K562 (cell line): ENCODE measurements at regions not wholly inside any gene's neighbourhood (a gene's known extent, or its start where the extent isn't known, plus 50 kb on each side); places are given as distances from the start of the nearest gene placed in this dataset.

Experiments
- ATAC-seq: fragments of 200-7000 bp; cut with Tn5 transposase; 3 replicates; pipeline ENCODE4 v1.9.1; 2020; ENCODE audit warnings: moderate library complexity
- BruUV-seq: library from RNA; stranded (reverse); fragments of 400-500 nt; replicated peaks from 2 replicates; lab custom pipeline; 2021; lab: Mats Ljungman, UMichigan
- CTCF ChIA-PET: fragments of 300-600 bp; formaldehyde crosslinking; extraction: SDS; loops from one replicate; lab custom pipeline; 2021; ENCODE audit warnings: low intra/inter-chr PET ratio; lab: Yijun Ruan, JAX
- POLR2A ChIA-PET: fragments of 300-600, 350-650 bp; sonication (Branson Sonifier 250); formaldehyde crosslinking; extraction: SDS; loops from one replicate; lab custom pipeline; 2021; ENCODE audit warnings: antibody characterized with exemption, inconsistent platforms; lab: Yijun Ruan, JAX
- DNase-seq, 4 experiments: peaks; one replicate each; pipeline versions ENCODE4 v3.0.0 to v3.0.0-alpha.2; 2011 to 2018; ENCODE audit warnings: low spot score in 3 of 4, mixed read lengths in 3 of 4; ENCODE audit errors: extremely low read depth in 1 of 4
- FAIRE-seq: peaks from 2 replicates; lab custom pipeline; 2011; peaks lifted over from hg19 to GRCh38; lab: Jason Lieb, UNC
- H2AFZ ChIP-seq: 2 replicates; pipeline ENCODE4 v1.6.0; 2011; ENCODE audit warnings: low read depth, low read length, control low read depth, inconsistent platforms
- H3K27ac ChIP-seq: fragments of 200-600 bp; 3 replicates; pipeline ENCODE4 v1.8.0; 2011; ENCODE audit warnings: low read depth, mild to moderate bottlenecking, control low read depth, inconsistent platforms, low read length, moderate library complexity, mixed read lengths; ENCODE audit errors: extremely low read depth
- H3K27me3 ChIP-seq, 2 experiments: fragments of 300-600 bp in 1 of 2; 2 replicates in 1 of 2; 3 replicates in 1 of 2; pipeline versions ENCODE4 v1.6.0 to v1.8.0; 2011; ENCODE audit warnings: inconsistent platforms in 2 of 2, low read length in 2 of 2, mild to moderate bottlenecking in 1 of 2, mixed read lengths in 1 of 2, moderate library complexity in 1 of 2; ENCODE audit not compliant: control insufficient read depth in 2 of 2, insufficient read depth in 2 of 2
- H3K36me3 ChIP-seq: fragments of 300-600 bp; 3 replicates; pipeline ENCODE4 v1.8.0; 2011; ENCODE audit warnings: mild to moderate bottlenecking, low read length, inconsistent platforms; ENCODE audit not compliant: control insufficient read depth, insufficient read depth
- H3K4me1 ChIP-seq, 2 experiments: fragments of 200-600 bp in 1 of 2; replicated peaks in 1 of 2; 2 replicates in 1 of 2; 3 replicates in 1 of 2; pipeline versions ENCODE4 v1.5.1 to v1.8.0; 2011; ENCODE audit warnings: inconsistent platforms in 2 of 2, low read length in 2 of 2, mild to moderate bottlenecking in 1 of 2, mixed read lengths in 1 of 2, moderate library complexity in 1 of 2; ENCODE audit not compliant: control insufficient read depth in 2 of 2, insufficient read depth in 2 of 2
- H3K4me2 ChIP-seq: 2 replicates; pipeline ENCODE4 v1.6.1; 2011; ENCODE audit warnings: low read length, control low read depth, inconsistent platforms, mixed read lengths; ENCODE audit not compliant: insufficient read depth
- H3K4me3 ChIP-seq: fragments of 200-600 bp; sonication (generic), shearing (Covaris generic); 2 replicates; pipeline ENCODE4 v1.5.1; 2016; ENCODE audit warnings: control low read depth, inconsistent platforms
- H3K79me2 ChIP-seq: fragments of 200-600 bp; 3 replicates; pipeline ENCODE4 v1.8.0; 2011; ENCODE audit warnings: low read length, inconsistent platforms; ENCODE audit not compliant: control insufficient read depth, insufficient read depth
- H3K9ac ChIP-seq, 2 experiments: 2 replicates each; pipeline versions ENCODE4 v1.6.0 to v1.6.1; 2011; ENCODE audit warnings: low read depth in 2 of 2, low read length in 2 of 2, control low read depth in 1 of 2, inconsistent platforms in 1 of 2, mild to moderate bottlenecking in 1 of 2, mixed read lengths in 1 of 2; ENCODE audit not compliant: insufficient read depth in 1 of 2
- H3K9me1 ChIP-seq: one replicate; pipeline ENCODE4 v1.6.0; 2011; ENCODE audit warnings: inconsistent platforms, mild to moderate bottlenecking, low read length, moderate library complexity; ENCODE audit not compliant: control insufficient read depth, insufficient read depth
- H3K9me3 ChIP-seq: replicated peaks from 2 replicates; pipeline ENCODE4 v1.5.1; 2011; ENCODE audit warnings: low read depth, low read length, inconsistent platforms; ENCODE audit not compliant: control insufficient read depth, insufficient read depth
- H4K20me1 ChIP-seq: replicated peaks from 2 replicates; pipeline ENCODE4 v1.6.1; 2011; ENCODE audit warnings: low read length, inconsistent platforms, mixed read lengths; ENCODE audit not compliant: control insufficient read depth, insufficient read depth
- ARID2 ChIP-seq: fragments of 450-650 bp; IDR thresholded peaks from 2 replicates; pipeline ENCODE4 v1.6.1; 2017; ENCODE audit warnings: antibody characterized with exemption, mild to moderate bottlenecking
- ESRRA ChIP-seq: fragments of 450-650 bp; IDR thresholded peaks from 2 replicates; pipeline ENCODE4 v1.6.1; 2014; ENCODE audit warnings: low read depth, mild to moderate bottlenecking, moderate library complexity, borderline replicate concordance
- GATAD2A ChIP-seq: fragments of 450-650 bp; IDR thresholded peaks from 2 replicates; pipeline ENCODE4 v1.6.1; 2017
- KAT7 ChIP-seq: sonication (generic); formaldehyde crosslinking; IDR thresholded peaks from 2 replicates; pipeline ENCODE4 v1.8.0; 2022; ENCODE audit warnings: missing genetic modification reagents, mild to moderate bottlenecking, borderline replicate concordance
- KLF13 ChIP-seq: fragments of 450-650 bp; IDR thresholded peaks from 2 replicates; pipeline ENCODE4 v1.6.1; 2016; ENCODE audit warnings: missing genetic modification characterization, low read depth, mild to moderate bottlenecking, missing compliant biosample characterization, moderate library complexity, borderline replicate concordance
- MEF2A ChIP-seq: IDR thresholded peaks from 2 replicates; pipeline ENCODE4 v1.6.1; 2011; ENCODE audit warnings: low read depth, mild to moderate bottlenecking, low read length, moderate library complexity; ENCODE audit not compliant: control insufficient read depth
- NFIC ChIP-seq: fragments of 450-650 bp; IDR thresholded peaks from 2 replicates; pipeline ENCODE4 v1.6.1; 2017; ENCODE audit warnings: mild to moderate bottlenecking, inconsistent platforms
- NONO ChIP-seq, 2 experiments: fragments of 200-400 bp in 1 of 2; fragments of 450-650 bp in 1 of 2; formaldehyde crosslinking in 1 of 2; IDR thresholded peaks; 2 replicates each; pipeline ENCODE4 v1.6.1; 2017; ENCODE audit warnings: low read depth in 2 of 2, mild to moderate bottlenecking in 2 of 2, moderate library complexity in 2 of 2, low read length in 1 of 2
- RHOXF2B ChIP-seq: fragments of 250-450 bp; sonication (Bioruptor Pico); conservative IDR thresholded peaks from 2 replicates; pipeline ENCODE4 v1.5.1; 2021
- SMARCA5 ChIP-seq: fragments of 450-650 bp; IDR thresholded peaks from 2 replicates; pipeline ENCODE4 v1.6.1; 2016
- ZNF780A ChIP-seq: fragments of 250-450 bp; sonication (Bioruptor Pico); IDR thresholded peaks from 2 replicates; pipeline ENCODE4 v1.5.0; 2021; ENCODE audit warnings: mild to moderate bottlenecking
- whole genome bisulfite sequencing: fragments of 100-300 bp; shearing (Covaris generic); methylation state at CpG from one replicate; pipeline ENCODE4 v1.1.6; 2016; ENCODE audit warnings: low coverage, mixed read lengths; ENCODE audit not compliant: insufficient coverage; ENCODE audit errors: missing lambda C conversion rate; 5-methylcytosine and 5-hydroxymethylcytosine counted together
- in situ Hi-C: fragments of 300-500 bp; cut with MboI; formaldehyde crosslinking; loops from 4 replicates; pipeline ENCODE4 v1.15.0; 2018; ENCODE audit warnings: inconsistent platforms, mixed read lengths
- intact Hi-C: fragments of 100-400 bp; cut with micrococcal nuclease; formaldehyde crosslinking; loops from 2 replicates; pipeline ENCODE4 v1.14.2; 2022
- TF ChIP-seq, protein P1 (sequence below): sonication (generic); formaldehyde crosslinking; IDR thresholded peaks from 2 replicates; pipeline ENCODE4 v1.8.0; 2022; ENCODE audit warnings: missing genetic modification reagents, mild to moderate bottlenecking, borderline replicate concordance
- TF ChIP-seq, protein P2 (sequence below): fragments of 450-650 bp; IDR thresholded peaks from 2 replicates; pipeline ENCODE4 v1.6.1; 2016; ENCODE audit warnings: low read depth

DNA sequence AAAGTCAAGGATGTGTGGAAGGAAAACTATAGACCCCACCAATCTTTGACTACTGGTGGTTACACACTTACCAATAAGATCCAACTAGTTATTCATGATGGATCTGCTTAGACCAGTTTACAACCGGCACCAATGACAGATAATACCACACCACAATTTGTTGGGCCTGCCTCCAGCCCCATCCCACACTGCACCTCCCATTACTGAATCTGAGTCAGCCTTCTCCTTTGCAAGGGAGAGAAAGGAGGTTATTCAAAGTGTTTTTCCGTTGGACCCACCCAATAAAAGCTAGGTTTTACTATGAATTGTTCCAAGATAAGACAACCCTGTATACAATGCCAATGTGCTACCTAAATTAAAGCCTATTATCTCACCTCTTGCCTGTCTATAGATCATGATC, 453.5 kb downstream of the MTRR start:
- Histone ChIP-seq H3K27ac (no peak overlapping the region), H3K4me1 (no peaks in the 10 kb centered on the region), H3K27me3 (no peaks in the 10 kb centered on the region), H4K20me1 (no peaks in the 10 kb centered on the region), H3K9ac (no peak overlapping the region), H3K4me2 (no peak overlapping the region), H3K9me3 (no peaks in the 10 kb centered on the region), H3K4me3 (no peak overlapping the region), H3K79me2 (no peaks in the 10 kb centered on the region), H3K36me3 (no peaks in the 10 kb centered on the region), H3K9me1 (no peaks in the 10 kb centered on the region), H2AFZ (no peak overlapping the region)
- TF ChIP-seq SMARCA5: no peak
- no peak for TF ChIP-seq KLF13 (tag)
- TF ChIP-seq, protein P1, sequence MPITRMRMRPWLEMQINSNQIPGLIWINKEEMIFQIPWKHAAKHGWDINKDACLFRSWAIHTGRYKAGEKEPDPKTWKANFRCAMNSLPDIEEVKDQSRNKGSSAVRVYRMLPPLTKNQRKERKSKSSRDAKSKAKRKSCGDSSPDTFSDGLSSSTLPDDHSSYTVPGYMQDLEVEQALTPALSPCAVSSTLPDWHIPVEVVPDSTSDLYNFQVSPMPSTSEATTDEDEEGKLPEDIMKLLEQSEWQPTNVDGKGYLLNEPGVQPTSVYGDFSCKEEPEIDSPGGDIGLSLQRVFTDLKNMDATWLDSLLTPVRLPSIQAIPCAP (CRISPR knock-in tag): no peak
- TF ChIP-seq KAT7 (CRISPR knock-in tag): no peak
- no peak for TF ChIP-seq MEF2A
- no peak for TF ChIP-seq NFIC
- TF ChIP-seq GATAD2A: no peak
- TF ChIP-seq ESRRA: no peak
- TF ChIP-seq NONO (IDR thresholded peaks at IDR 0.05; ENCODE audit: low read depth in 2 of 2, low read length in 1 of 2): no peak
- TF ChIP-seq, protein P2, sequence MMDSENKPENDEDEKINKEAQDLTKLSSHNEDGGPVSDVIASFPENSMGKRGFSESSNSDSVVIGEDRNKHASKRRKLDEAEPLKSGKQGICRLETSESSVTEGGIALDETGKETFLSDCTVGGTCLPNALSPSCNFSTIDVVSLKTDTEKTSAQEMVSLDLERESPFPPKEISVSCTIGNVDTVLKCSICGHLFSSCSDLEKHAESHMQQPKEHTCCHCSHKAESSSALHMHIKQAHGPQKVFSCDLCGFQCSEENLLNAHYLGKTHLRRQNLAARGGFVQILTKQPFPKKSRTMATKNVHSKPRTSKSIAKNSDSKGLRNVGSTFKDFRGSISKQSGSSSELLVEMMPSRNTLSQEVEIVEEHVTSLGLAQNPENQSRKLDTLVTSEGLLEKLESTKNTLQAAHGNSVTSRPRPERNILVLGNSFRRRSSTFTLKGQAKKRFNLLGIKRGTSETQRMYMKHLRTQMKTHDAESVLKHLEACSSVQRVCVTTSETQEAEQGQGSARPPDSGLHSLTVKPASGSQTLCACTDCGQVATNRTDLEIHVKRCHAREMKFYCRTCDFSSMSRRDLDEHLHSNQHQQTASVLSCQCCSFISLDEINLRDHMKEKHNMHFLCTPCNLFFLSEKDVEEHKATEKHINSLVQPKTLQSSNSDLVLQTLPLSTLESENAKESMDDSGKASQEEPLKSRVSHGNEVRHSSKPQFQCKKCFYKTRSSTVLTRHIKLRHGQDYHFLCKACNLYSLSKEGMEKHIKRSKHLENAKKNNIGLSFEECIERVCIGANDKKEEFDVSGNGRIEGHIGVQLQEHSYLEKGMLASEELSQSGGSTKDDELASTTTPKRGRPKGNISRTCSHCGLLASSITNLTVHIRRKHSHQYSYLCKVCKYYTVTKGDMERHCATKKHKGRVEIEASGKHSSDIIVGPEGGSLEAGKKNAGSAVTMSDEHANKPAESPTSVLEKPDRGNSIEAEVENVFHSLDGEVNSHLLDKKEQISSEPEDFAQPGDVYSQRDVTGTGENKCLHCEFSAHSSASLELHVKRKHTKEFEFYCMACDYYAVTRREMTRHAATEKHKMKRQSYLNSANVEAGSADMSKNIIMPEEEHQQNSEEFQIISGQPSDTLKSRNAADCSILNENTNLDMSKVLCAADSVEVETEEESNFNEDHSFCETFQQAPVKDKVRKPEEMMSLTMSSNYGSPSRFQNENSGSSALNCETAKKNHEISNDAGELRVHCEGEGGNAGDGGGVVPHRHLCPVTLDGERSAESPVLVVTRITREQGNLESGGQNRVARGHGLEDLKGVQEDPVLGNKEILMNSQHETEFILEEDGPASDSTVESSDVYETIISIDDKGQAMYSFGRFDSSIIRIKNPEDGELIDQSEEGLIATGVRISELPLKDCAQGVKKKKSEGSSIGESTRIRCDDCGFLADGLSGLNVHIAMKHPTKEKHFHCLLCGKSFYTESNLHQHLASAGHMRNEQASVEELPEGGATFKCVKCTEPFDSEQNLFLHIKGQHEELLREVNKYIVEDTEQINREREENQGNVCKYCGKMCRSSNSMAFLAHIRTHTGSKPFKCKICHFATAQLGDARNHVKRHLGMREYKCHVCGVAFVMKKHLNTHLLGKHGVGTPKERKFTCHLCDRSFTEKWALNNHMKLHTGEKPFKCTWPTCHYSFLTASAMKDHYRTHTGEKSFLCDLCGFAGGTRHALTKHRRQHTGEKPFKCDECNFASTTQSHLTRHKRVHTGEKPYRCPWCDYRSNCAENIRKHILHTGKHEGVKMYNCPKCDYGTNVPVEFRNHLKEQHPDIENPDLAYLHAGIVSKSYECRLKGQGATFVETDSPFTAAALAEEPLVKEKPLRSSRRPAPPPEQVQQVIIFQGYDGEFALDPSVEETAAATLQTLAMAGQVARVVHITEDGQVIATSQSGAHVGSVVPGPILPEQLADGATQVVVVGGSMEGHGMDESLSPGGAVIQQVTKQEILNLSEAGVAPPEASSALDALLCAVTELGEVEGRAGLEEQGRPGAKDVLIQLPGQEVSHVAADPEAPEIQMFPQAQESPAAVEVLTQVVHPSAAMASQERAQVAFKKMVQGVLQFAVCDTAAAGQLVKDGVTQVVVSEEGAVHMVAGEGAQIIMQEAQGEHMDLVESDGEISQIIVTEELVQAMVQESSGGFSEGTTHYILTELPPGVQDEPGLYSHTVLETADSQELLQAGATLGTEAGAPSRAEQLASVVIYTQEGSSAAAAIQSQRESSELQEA: no peak
- no peak for TF ChIP-seq RHOXF2B (CRISPR knock-in tag)
- no peak for TF ChIP-seq ZNF780A (CRISPR knock-in tag)
- TF ChIP-seq ARID2: no peak
- ChIA-PET POLR2A (interaction anchor here (0.6 kb wide), 1 partner anchor 1321 kb away, joined by 3 read pairs; no protein-coding TSS in a partner anchor), CTCF (no interaction called here)
- DNase-seq (no peak), ATAC-seq (no peak), FAIRE-seq (no peak)
- intact Hi-C loops: no loop called here
- WGBS: 0% methylated on average over 2 of the region's 2 CpGs
- in situ Hi-C loops: no loop called here
- BruUV-seq: no TSS peak
